ENCODE measurements at regions not wholly inside any gene's neighbourhood (a gene's known extent, or its start where the extent isn't known, plus 50 kb on each side); places are given as distances from the start of the nearest gene placed in this dataset.

DNA sequence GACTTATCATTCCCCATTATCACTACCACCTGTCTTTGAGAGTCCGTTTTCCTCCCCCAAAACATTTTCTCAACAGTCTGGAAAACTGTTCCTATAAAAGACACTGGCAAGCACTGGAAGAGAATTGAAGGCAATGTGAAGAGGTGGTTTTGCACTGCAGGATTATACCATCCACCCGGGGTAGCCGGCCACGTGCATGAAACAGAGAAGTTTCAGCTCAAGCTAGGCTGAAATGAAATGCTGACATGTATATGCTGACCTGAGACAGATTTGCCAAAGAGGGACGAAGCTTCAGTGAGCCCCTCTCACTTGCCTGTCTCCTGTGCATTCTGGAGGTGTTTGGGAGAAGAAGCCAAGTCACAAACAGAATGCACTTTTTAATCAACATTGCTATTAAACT lies 567.0 kb downstream of the EBF1 start:
- TF ChIP-seq, protein P1, sequence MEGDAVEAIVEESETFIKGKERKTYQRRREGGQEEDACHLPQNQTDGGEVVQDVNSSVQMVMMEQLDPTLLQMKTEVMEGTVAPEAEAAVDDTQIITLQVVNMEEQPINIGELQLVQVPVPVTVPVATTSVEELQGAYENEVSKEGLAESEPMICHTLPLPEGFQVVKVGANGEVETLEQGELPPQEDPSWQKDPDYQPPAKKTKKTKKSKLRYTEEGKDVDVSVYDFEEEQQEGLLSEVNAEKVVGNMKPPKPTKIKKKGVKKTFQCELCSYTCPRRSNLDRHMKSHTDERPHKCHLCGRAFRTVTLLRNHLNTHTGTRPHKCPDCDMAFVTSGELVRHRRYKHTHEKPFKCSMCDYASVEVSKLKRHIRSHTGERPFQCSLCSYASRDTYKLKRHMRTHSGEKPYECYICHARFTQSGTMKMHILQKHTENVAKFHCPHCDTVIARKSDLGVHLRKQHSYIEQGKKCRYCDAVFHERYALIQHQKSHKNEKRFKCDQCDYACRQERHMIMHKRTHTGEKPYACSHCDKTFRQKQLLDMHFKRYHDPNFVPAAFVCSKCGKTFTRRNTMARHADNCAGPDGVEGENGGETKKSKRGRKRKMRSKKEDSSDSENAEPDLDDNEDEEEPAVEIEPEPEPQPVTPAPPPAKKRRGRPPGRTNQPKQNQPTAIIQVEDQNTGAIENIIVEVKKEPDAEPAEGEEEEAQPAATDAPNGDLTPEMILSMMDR (IDR thresholded peaks at IDR 0.05), result no peak
- no peak for TF ChIP-seq POLR2A (IDR thresholded peaks at IDR 0.05)
